ENCODE measurements at regions not wholly inside any gene's neighbourhood (a gene's known extent, or its start where the extent isn't known, plus 50 kb on each side); places are given as distances from the start of the nearest gene placed in this dataset.

DNA sequence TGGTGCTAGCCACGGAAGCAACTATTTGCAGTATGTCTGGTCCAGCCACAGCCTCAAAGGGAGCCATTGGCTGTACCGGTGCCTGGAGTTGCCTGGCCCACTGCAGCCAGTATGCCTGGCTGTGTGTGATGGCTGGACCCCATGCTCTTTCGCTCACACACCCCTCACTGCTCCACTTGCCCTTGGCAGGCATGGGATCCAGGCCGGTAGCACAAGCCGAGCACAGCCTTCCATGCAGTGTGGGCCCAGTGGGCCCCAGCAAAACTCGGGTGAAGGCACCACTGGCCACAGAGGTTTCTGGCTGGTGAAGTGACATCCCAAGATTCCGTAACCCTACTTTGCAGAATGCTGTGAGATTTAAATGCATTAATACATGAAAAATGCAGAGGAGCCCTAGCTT, 665.8 kb downstream of the PLPP3 start:
- TF ChIP-seq, protein P1, sequence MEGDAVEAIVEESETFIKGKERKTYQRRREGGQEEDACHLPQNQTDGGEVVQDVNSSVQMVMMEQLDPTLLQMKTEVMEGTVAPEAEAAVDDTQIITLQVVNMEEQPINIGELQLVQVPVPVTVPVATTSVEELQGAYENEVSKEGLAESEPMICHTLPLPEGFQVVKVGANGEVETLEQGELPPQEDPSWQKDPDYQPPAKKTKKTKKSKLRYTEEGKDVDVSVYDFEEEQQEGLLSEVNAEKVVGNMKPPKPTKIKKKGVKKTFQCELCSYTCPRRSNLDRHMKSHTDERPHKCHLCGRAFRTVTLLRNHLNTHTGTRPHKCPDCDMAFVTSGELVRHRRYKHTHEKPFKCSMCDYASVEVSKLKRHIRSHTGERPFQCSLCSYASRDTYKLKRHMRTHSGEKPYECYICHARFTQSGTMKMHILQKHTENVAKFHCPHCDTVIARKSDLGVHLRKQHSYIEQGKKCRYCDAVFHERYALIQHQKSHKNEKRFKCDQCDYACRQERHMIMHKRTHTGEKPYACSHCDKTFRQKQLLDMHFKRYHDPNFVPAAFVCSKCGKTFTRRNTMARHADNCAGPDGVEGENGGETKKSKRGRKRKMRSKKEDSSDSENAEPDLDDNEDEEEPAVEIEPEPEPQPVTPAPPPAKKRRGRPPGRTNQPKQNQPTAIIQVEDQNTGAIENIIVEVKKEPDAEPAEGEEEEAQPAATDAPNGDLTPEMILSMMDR (IDR thresholded peaks at IDR 0.05; ENCODE audit: insufficient read depth, low read length): no peak
- TF ChIP-seq GABPA (IDR thresholded peaks at IDR 0.05; ENCODE audit: low read depth) (no peak), SPI1 (IDR thresholded peaks at IDR 0.05; ENCODE audit: borderline replicate concordance, low read depth) (no peak), POLR2AphosphoS5 (IDR thresholded peaks at IDR 0.05; ENCODE audit: low read depth) (no peak)
- TF ChIP-seq, protein P2, sequence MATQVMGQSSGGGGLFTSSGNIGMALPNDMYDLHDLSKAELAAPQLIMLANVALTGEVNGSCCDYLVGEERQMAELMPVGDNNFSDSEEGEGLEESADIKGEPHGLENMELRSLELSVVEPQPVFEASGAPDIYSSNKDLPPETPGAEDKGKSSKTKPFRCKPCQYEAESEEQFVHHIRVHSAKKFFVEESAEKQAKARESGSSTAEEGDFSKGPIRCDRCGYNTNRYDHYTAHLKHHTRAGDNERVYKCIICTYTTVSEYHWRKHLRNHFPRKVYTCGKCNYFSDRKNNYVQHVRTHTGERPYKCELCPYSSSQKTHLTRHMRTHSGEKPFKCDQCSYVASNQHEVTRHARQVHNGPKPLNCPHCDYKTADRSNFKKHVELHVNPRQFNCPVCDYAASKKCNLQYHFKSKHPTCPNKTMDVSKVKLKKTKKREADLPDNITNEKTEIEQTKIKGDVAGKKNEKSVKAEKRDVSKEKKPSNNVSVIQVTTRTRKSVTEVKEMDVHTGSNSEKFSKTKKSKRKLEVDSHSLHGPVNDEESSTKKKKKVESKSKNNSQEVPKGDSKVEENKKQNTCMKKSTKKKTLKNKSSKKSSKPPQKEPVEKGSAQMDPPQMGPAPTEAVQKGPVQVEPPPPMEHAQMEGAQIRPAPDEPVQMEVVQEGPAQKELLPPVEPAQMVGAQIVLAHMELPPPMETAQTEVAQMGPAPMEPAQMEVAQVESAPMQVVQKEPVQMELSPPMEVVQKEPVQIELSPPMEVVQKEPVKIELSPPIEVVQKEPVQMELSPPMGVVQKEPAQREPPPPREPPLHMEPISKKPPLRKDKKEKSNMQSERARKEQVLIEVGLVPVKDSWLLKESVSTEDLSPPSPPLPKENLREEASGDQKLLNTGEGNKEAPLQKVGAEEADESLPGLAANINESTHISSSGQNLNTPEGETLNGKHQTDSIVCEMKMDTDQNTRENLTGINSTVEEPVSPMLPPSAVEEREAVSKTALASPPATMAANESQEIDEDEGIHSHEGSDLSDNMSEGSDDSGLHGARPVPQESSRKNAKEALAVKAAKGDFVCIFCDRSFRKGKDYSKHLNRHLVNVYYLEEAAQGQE (IDR thresholded peaks at IDR 0.05; ENCODE audit: insufficient replicate concordance, low read depth): no peak
- Histone ChIP-seq H3K4me3 (replicated peaks; ENCODE audit: insufficient read depth, low read length) (no peak overlapping the region), H3K27ac (replicated peaks) (no peak overlapping the region), H3K27me3 (ENCODE audit: insufficient read depth, poor library complexity, severe bottlenecking) (no peaks in the 10 kb centered on the region)
- DNase-seq (ENCODE audit: low read depth in 1 of 2, low spot score in 1 of 2): no peak

DNA sequence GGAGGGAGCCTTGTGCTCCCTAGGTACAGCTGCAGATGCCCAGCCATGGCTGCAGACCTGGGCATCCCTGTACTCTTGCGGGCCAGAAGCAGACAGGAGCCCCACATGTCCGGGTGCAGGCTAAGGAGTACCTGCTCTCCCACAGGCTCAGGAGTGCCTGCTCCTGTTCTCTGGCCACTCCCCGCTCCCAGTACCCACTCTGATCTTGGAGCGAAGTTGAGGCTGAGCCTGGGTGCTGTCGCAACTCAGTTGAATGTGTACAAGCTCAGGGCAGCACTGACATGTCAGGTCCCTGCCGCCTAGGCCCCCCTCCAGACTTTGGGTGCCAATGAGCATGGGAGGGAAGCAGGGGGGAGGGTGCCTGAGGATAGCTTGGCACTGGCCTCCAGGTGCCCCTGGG, 666.9 kb downstream of the PLPP3 start:
- DNase-seq (ENCODE audit: low read depth in 1 of 2, low spot score in 1 of 2): no peak
- H3K27ac ChIP-seq (replicated peaks): no peak overlapping the region
- H3K4me3 ChIP-seq (replicated peaks; ENCODE audit: insufficient read depth, low read length): no peak overlapping the region
- no peaks in the 10 kb centered on the region for H3K27me3 ChIP-seq (ENCODE audit: insufficient read depth, poor library complexity, severe bottlenecking)
- TF ChIP-seq POLR2AphosphoS5 (IDR thresholded peaks at IDR 0.05; ENCODE audit: low read depth): no peak
- TF ChIP-seq, protein P2 (IDR thresholded peaks at IDR 0.05; ENCODE audit: insufficient replicate concordance, low read depth): no peak
- TF ChIP-seq, protein P1 (IDR thresholded peaks at IDR 0.05; ENCODE audit: insufficient read depth, low read length): no peak
- no peak for TF ChIP-seq SPI1 (IDR thresholded peaks at IDR 0.05; ENCODE audit: borderline replicate concordance, low read depth)
- no peak for TF ChIP-seq GABPA (IDR thresholded peaks at IDR 0.05; ENCODE audit: low read depth)

DNA sequence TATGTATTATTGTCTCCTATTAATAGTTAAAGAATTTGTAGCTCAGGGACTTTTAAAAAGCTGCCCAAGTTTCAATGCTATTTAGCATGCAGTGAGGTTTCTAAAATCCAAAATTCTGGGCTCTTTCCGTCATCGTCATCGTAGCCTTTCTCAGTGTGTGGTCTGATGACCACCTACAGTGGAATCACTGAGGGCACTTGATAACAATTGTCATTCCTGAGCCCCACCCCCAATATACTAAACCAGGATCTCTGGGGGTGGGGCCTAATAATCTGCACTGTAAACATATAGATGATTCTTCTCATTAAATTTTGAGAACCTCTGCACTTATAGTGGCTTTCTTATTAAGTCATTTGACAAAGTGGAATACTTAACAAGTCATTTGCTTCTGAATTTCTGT, 674.8 kb downstream of the PLPP3 start:
- H3K27me3 ChIP-seq (ENCODE audit: insufficient read depth, poor library complexity, severe bottlenecking): no peaks in the 10 kb centered on the region
- H3K27ac ChIP-seq (replicated peaks): no peak overlapping the region
- DNase-seq (ENCODE audit: low read depth in 1 of 2, low spot score in 1 of 2): no peak
- no peak for TF ChIP-seq SPI1 (IDR thresholded peaks at IDR 0.05; ENCODE audit: borderline replicate concordance, low read depth)
- TF ChIP-seq POLR2AphosphoS5 (IDR thresholded peaks at IDR 0.05; ENCODE audit: low read depth): no peak
- TF ChIP-seq, protein P2 (IDR thresholded peaks at IDR 0.05; ENCODE audit: insufficient replicate concordance, low read depth): no peak
- TF ChIP-seq, protein P1 (IDR thresholded peaks at IDR 0.05; ENCODE audit: insufficient read depth, low read length): no peak
- TF ChIP-seq GABPA (IDR thresholded peaks at IDR 0.05; ENCODE audit: low read depth): no peak
- H3K4me3 ChIP-seq (replicated peaks; ENCODE audit: insufficient read depth, low read length): no peak overlapping the region
